IMR-90 (cell line): ENCODE measurements at regions not wholly inside any gene's neighbourhood (a gene's known extent, or its start where the extent isn't known, plus 50 kb on each side); places are given as distances from the start of the nearest gene placed in this dataset.
A peak's percentile ranks its signal among the peaks of the same experiment; 100 is the strongest.

Experiments used
- ATAC-seq: fragments of 200-7000 bp; cut with Tn5 transposase; 2 replicates; pipeline ENCODE4 v1.9.1; 2020; ENCODE audit warnings: low read depth, mild to moderate bottlenecking, moderate library complexity
- BruUV-seq: library from RNA; stranded (reverse); fragments of 400-500 nt; replicated peaks from 2 replicates; lab custom pipeline; 2021; lab: Mats Ljungman, UMichigan
- CTCF ChIA-PET: fragments of 300-600 bp; formaldehyde crosslinking; extraction: SDS; loops from one replicate; lab custom pipeline; 2021; ENCODE audit warnings: antibody characterized with exemption; lab: Yijun Ruan, JAX
- POLR2A ChIA-PET: fragments of 300-600 bp; sonication (Branson Sonifier 250); formaldehyde crosslinking; loops from one replicate; lab custom pipeline; 2022; ENCODE audit warnings: antibody characterized with exemption; ENCODE audit not compliant: unreplicated experiment; lab: Charles Lee
- DNase-seq: peaks from one replicate; pipeline ENCODE4 v3.0.0; 2013
- H2AFZ ChIP-seq: replicated peaks from 2 replicates; pipeline ENCODE3; 2013; ENCODE audit warnings: low read length, mild to moderate bottlenecking; ENCODE audit not compliant: poor library complexity
- H2AK5ac ChIP-seq: 2 replicates; pipeline ENCODE4 v1.6.1; 2013; ENCODE audit warnings: low read depth, low read length, inconsistent platforms
- H2AK9ac ChIP-seq: replicated peaks from 2 replicates; pipeline ENCODE3; 2013; ENCODE audit warnings: mild to moderate bottlenecking, low read depth, low read length, moderate library complexity; ENCODE audit not compliant: poor library complexity
- H2BK120ac ChIP-seq: 2 replicates; pipeline ENCODE4 v1.6.1; 2013; ENCODE audit warnings: low read depth, low read length, inconsistent platforms
- H2BK15ac ChIP-seq: 3 replicates; pipeline ENCODE4 v1.6.1; 2013; ENCODE audit warnings: low read depth, low read length, inconsistent platforms
- H2BK20ac ChIP-seq: 2 replicates; pipeline ENCODE4 v1.6.1; 2013; ENCODE audit warnings: low read depth, mild to moderate bottlenecking, inconsistent platforms, low read length, moderate library complexity
- H2BK5ac ChIP-seq: 2 replicates; pipeline ENCODE4 v1.6.1; 2013; ENCODE audit warnings: mild to moderate bottlenecking, low read depth, low read length, inconsistent platforms; ENCODE audit not compliant: poor library complexity, severe bottlenecking
- H3K14ac ChIP-seq: replicated peaks from 2 replicates; pipeline ENCODE4 v1.6.1; 2013; ENCODE audit warnings: low read depth, low read length, inconsistent platforms
- H3K18ac ChIP-seq: 2 replicates; pipeline ENCODE4 v1.6.1; 2013; ENCODE audit warnings: low read depth, low read length, control low read depth
- H3K23ac ChIP-seq: 2 replicates; pipeline ENCODE4 v1.6.1; 2013; ENCODE audit warnings: low read depth, low read length, inconsistent platforms
- H3K27ac ChIP-seq: 2 replicates; pipeline ENCODE4 v1.5.1; 2013; ENCODE audit warnings: mild to moderate bottlenecking, control low read depth, low read length; ENCODE audit not compliant: insufficient read depth
- H3K27me3 ChIP-seq: 2 replicates; pipeline ENCODE4 v1.6.1; 2013; ENCODE audit warnings: low read length; ENCODE audit not compliant: control insufficient read depth, insufficient read depth
- H3K36me3 ChIP-seq: 2 replicates; pipeline ENCODE4 v1.6.1; 2013; ENCODE audit warnings: low read length, mixed read lengths; ENCODE audit not compliant: control insufficient read depth, insufficient read depth
- H3K4ac ChIP-seq: 2 replicates; pipeline ENCODE4 v1.6.1; 2013; ENCODE audit warnings: low read depth, low read length, inconsistent platforms
- H3K4me1 ChIP-seq: 2 replicates; pipeline ENCODE4 v1.6.1; 2013; ENCODE audit warnings: low read length, mixed read lengths; ENCODE audit not compliant: control insufficient read depth, insufficient read depth
- H3K4me2 ChIP-seq: 2 replicates; pipeline ENCODE4 v1.6.1; 2013; ENCODE audit warnings: low read depth, mild to moderate bottlenecking, control low read depth, low read length, moderate library complexity
- H3K4me3 ChIP-seq: 2 replicates; pipeline ENCODE4 v1.5.1; 2013; ENCODE audit warnings: low read depth, mild to moderate bottlenecking, control low read depth, low read length, moderate library complexity; ENCODE audit not compliant: insufficient read depth
- H3K56ac ChIP-seq: 2 replicates; pipeline ENCODE4 v1.6.1; 2013; ENCODE audit warnings: low read length, inconsistent platforms; ENCODE audit not compliant: insufficient read depth; ENCODE audit errors: extremely low read depth
- H3K79me1 ChIP-seq, 2 experiments: 2 replicates each; pipeline ENCODE4 v1.6.1; 2013; ENCODE audit warnings: low read length in 2 of 2, inconsistent platforms in 1 of 2, low read depth in 1 of 2
- H3K9ac ChIP-seq: 2 replicates; pipeline ENCODE4 v1.6.1; 2013; ENCODE audit warnings: low read depth, low read length, control low read depth
- H3K9me1 ChIP-seq: 2 replicates; pipeline ENCODE4 v1.6.1; 2013; ENCODE audit warnings: low read length, inconsistent platforms; ENCODE audit not compliant: insufficient read depth
- H3K9me3 ChIP-seq: 2 replicates; pipeline ENCODE4 v1.6.1; 2013; ENCODE audit warnings: low read length; ENCODE audit not compliant: control insufficient read depth, insufficient read depth
- H4K20me1 ChIP-seq: 2 replicates; pipeline ENCODE4 v1.6.1; 2013; ENCODE audit warnings: low read length, inconsistent platforms; ENCODE audit not compliant: insufficient read depth
- H4K5ac ChIP-seq: 2 replicates; pipeline ENCODE4 v1.6.1; 2013; ENCODE audit warnings: mild to moderate bottlenecking, low read depth, low read length, control low read depth
- H4K8ac ChIP-seq, 2 experiments: 2 replicates each; pipeline ENCODE4 v1.6.1; 2013; ENCODE audit warnings: low read depth in 2 of 2, low read length in 2 of 2, control low read depth in 1 of 2, inconsistent platforms in 1 of 2
- H4K91ac ChIP-seq: 2 replicates; pipeline ENCODE4 v1.6.1; 2013; ENCODE audit warnings: low read depth, low read length, inconsistent platforms; ENCODE audit not compliant: insufficient read depth
- MAFK ChIP-seq: IDR thresholded peaks from 2 replicates; pipeline ENCODE4 v1.6.1; 2012; ENCODE audit warnings: low read depth, low read length, improper control_type of control experiment
- WGBS, 2 experiments: methylation state at CpG; one replicate each; pipeline versions ENCODE4 v1.1.5 to v1.1.7; 2013; ENCODE audit warnings: missing lambda C conversion rate in 2 of 2; ENCODE audit not compliant: insufficient read length in 1 of 2; ENCODE audit errors: extremely low coverage in 2 of 2; 5-methylcytosine and 5-hydroxymethylcytosine counted together
- dilution Hi-C: fragments of 300-500 bp; cut with HindIII; formaldehyde crosslinking; loops from one replicate; pipeline ENCODE4 v1.14.3; 2018; ENCODE audit warnings: low sequenced_read_pairs; ENCODE audit not compliant: unreplicated experiment
- in situ Hi-C: fragments of 300-500 bp; cut with MboI; formaldehyde crosslinking; loops from 3 replicates; pipeline ENCODE4 v1.14.3; 2019; ENCODE audit warnings: low sequenced_read_pairs, inconsistent platforms, mixed read lengths
- intact Hi-C: fragments of 100-400 bp; cut with micrococcal nuclease; formaldehyde crosslinking; loops from 2 replicates; pipeline ENCODE4 v1.10.0; 2022
- TF ChIP-seq, protein P1 (sequence below): fragments of 150-350 bp; IDR thresholded peaks from 2 replicates; pipeline ENCODE4 v1.6.1; 2016; ENCODE audit warnings: low read depth, mild to moderate bottlenecking, low read length, moderate library complexity, borderline replicate concordance

- Histone ChIP-seq H3K27ac (no peak overlapping the region), H2AK5ac (no peak overlapping the region), H2AK9ac (no peak overlapping the region), H3K18ac (no peak overlapping the region), H3K4me3 (no peak overlapping the region), H2AFZ (no peak overlapping the region), H2BK120ac (no peak overlapping the region), H2BK20ac (no peak overlapping the region), H3K14ac (no peak overlapping the region), H3K4ac (no peak overlapping the region), H3K9me1 (no peaks in the 10 kb centered on the region), H3K9ac (no peak overlapping the region), H2BK5ac (no peak overlapping the region), H4K5ac (no peak overlapping the region), H3K36me3 (no peaks in the 10 kb centered on the region), H3K56ac (no peak overlapping the region), H3K23ac (no peak overlapping the region), H3K9me3 (peaks cover 18% of the 10 kb centered on the region; the same call in 1 of the 2 replicates), H2BK15ac (no peak overlapping the region), H4K20me1 (no peaks in the 10 kb centered on the region), H3K27me3 (no peaks in the 10 kb centered on the region), H4K91ac (no peak overlapping the region), H4K8ac (no peak overlapping the region), H3K4me2 (no peak overlapping the region), H3K79me1 (no peaks in the 10 kb centered on the region), H3K4me1 (no peaks in the 10 kb centered on the region)
- no TSS peak for BruUV-seq
- 61% methylated on average over 3 of the region's 7 CpGs; no CpG with 5 or more reads in 1 of the 2 experiments for WGBS, 2 experiments
- 0 out of 2 replicates have a peak, but pooled peaks have one; percentile 24 for TF ChIP-seq MAFK
- TF ChIP-seq, protein P1, sequence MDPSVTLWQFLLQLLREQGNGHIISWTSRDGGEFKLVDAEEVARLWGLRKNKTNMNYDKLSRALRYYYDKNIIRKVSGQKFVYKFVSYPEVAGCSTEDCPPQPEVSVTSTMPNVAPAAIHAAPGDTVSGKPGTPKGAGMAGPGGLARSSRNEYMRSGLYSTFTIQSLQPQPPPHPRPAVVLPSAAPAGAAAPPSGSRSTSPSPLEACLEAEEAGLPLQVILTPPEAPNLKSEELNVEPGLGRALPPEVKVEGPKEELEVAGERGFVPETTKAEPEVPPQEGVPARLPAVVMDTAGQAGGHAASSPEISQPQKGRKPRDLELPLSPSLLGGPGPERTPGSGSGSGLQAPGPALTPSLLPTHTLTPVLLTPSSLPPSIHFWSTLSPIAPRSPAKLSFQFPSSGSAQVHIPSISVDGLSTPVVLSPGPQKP, result no peak
- ChIA-PET CTCF (no interaction called here), POLR2A (no interaction called here)
- DNase-seq (no peak), ATAC-seq (no peak)
- intact Hi-C loops, result no loop called here
- in situ Hi-C loops, result no loop called here
- dilution Hi-C loops, result no loop called here
Observed at GRCh38 chr2:15694589-15694986, 102.9 kb downstream of the DDX1 start.
